AG09319 (cell line): ENCODE measurements at regions not wholly inside any gene's neighbourhood (a gene's known extent, or its start where the extent isn't known, plus 50 kb on each side); places are given as distances from the start of the nearest gene placed in this dataset.

Experiments
- DNase-seq: peaks from one replicate; pipeline ENCODE4 v3.0.0-alpha.2; 2010; ENCODE audit warnings: low read depth; ENCODE audit errors: extremely low read depth
- TF ChIP-seq, protein P1 (sequence below): IDR thresholded peaks from 2 replicates; pipeline ENCODE4 v1.5.1; 2011; ENCODE audit warnings: low read depth, mild to moderate bottlenecking, inconsistent platforms, low read length, moderate library complexity

GRCh38 chr4:104099141-104099540, 379.4 kb upstream of the TACR3 start:
- DNase-seq = no peak
- TF ChIP-seq, protein P1, sequence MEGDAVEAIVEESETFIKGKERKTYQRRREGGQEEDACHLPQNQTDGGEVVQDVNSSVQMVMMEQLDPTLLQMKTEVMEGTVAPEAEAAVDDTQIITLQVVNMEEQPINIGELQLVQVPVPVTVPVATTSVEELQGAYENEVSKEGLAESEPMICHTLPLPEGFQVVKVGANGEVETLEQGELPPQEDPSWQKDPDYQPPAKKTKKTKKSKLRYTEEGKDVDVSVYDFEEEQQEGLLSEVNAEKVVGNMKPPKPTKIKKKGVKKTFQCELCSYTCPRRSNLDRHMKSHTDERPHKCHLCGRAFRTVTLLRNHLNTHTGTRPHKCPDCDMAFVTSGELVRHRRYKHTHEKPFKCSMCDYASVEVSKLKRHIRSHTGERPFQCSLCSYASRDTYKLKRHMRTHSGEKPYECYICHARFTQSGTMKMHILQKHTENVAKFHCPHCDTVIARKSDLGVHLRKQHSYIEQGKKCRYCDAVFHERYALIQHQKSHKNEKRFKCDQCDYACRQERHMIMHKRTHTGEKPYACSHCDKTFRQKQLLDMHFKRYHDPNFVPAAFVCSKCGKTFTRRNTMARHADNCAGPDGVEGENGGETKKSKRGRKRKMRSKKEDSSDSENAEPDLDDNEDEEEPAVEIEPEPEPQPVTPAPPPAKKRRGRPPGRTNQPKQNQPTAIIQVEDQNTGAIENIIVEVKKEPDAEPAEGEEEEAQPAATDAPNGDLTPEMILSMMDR = no peak

GRCh38 chr4:104093247-104093646, 373.5 kb upstream of the TACR3 start:
- no peak for DNase-seq

GRCh38 chr4:104073229-104073628, 353.4 kb upstream of the TACR3 start:
- no peak for DNase-seq
- TF ChIP-seq, protein P1 = no peak

More at GRCh38 chr4:104093247-104093646, 373.5 kb upstream of the TACR3 start:
- TF ChIP-seq, protein P1 = no peak

DNA sequence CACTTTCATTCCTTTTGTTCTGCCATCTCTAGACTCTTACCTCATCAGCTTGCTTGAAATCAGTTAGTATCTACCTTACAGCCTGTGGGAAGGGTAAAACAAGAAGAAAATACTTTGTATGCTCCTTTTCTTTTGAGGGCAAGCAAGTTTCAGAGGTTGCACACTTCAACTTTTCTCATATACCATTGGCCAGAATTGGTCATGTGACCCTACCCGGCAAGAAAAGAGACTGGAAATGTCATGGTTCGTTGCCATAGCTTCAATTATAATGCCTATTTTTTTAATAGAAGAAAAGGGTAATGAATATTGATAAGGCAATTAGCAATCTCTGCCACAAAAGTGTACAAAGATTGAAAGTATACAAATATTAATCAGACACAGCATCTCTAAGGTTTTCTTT, 346.7 kb upstream of the TACR3 start:
- TF ChIP-seq, protein P1 = no peak
- DNase-seq = no peak

DNA sequence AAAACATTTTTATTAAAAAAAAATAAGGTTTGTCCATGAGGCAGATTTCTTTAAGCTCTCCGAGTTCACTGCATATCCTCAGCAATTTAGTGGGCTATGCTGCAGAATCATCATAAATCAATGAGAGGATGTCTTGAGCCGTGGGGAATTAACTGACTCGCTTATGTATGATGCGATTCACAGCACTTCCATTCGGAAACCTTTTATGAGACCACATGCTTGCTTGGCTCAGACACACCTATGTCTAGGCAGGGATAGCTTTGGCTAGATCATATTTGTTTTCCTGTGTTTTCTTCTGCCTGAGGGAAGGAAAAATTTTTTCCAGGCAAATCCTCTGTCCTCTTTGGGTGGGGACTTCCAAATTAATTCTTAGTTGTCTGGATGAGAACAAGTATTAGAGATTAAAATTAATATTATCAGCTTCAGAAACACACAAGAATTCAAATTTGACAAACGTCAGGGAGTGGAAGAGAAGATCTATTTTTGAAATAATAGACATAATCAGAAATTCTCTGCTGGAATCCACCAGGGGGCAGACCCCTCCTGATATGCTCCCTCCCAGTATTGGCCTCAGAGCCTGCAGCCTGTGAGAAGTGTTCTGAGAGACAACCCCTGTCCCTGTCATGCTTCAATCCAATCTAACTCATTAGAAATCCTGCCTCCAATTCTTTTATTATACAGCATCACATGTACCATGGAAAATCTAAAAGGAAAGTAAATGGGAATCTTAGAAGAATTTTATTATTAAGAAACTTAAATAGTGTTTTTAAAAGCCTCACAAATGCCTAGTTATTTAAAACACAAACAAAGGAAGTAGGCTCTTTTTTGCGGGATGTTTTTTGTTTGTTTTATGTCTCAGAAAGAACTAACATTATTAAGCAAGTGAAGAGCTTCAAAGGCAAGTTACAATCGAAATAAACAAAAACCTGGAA, 345.1 kb upstream of the TACR3 start:
- no peak for DNase-seq
- TF ChIP-seq, protein P1 = no peak

- TF ChIP-seq, protein P1 = no peak
- no peak for DNase-seq
Measured at GRCh38 chr4:104063341-104063740, 343.6 kb upstream of the TACR3 start.

GRCh38 chr4:104044369-104044768, 324.6 kb upstream of the TACR3 start:
- TF ChIP-seq, protein P1 = no peak
- no peak for DNase-seq
